Cerebellar cortex (tissue), 1 donor: ENCODE measurements at regions not wholly inside any gene's neighbourhood (a gene's known extent, or its start where the extent isn't known, plus 50 kb on each side); places are given as distances from the start of the nearest gene placed in this dataset.

Source experiments
- DNase-seq: peaks from one replicate; pipeline ENCODE4 v3.0.0-alpha.2; 2015; ENCODE audit warnings: low spot score

DNA sequence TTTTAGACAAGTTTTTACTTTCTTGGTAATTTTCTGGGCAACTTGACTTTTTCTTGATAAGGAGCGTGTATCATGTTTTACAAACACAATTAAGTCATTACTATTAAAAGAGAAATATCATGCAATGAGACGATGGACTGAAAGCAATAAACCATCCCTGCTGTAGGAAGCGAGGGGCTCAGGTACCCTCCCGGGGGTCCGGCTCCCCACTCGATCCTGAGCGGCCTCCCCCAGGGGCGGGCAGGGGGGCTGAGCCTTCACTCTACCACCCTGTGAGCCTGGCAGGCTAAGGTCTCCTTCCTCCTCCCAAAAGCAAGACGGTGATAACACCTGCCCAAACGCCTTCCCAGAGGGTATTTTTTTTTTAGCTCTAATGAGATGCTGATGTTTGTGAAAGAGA lies 51.8 kb upstream of the ADGRA1 start:
- DNase-seq, result no peak

DNA sequence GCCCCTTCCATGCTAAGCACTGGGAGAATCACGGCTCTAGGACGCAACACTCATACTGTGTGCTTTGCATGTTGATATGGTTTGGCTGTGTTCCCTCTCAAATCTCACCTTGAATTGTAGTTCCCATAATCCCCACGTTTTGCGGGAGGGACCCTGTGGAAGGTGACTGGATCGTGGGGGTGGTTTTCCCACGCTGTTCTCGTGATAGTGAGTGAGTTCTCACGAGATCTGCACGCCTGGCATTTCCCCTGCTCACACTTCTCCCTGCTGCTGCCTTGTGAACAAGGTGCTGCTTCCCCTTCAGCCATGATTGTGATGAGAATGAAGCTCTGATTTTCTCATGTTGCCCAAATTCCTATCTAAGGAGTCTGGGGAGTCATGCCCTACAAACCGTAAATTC lies 53.0 kb upstream of the ADGRA1 start:
- no peak for DNase-seq

DNA sequence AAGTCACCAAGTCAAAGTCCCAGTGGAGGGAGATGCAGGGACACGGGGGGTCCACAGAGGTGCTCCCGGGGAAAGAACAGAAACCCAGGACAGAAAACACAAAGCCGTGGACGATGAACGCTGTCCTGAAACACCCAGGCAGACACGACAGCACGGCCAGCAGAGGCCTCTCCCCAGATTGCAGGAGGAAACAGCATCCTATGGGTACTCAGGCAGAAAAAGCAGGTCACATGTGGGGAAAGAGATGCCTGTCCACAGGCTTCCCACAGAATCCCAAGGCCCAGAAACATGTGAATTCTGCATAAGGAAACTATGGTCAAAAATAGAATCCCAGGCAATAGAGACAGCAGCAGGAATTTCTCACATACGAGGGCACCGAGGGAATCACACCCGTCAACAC lies 53.6 kb upstream of the ADGRA1 start:
- peak; percentile 68 for DNase-seq

DNA sequence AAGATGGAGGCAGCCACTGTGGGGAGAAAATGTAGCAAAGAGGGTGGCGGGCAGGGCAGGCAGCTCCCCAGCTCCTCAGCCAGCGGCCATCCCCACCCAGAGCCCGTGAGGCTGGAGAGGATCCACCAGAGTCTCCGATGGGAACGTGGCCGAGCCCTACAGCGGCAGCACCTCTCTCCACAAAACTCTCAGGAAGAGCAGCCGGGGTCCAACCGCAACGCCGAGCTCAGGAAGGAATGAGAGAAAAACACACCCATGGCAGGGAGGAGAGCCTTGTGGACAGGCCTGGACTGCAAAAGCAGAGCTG lies 54.0 kb upstream of the ADGRA1 start:
- DNase-seq, result no peak

DNA sequence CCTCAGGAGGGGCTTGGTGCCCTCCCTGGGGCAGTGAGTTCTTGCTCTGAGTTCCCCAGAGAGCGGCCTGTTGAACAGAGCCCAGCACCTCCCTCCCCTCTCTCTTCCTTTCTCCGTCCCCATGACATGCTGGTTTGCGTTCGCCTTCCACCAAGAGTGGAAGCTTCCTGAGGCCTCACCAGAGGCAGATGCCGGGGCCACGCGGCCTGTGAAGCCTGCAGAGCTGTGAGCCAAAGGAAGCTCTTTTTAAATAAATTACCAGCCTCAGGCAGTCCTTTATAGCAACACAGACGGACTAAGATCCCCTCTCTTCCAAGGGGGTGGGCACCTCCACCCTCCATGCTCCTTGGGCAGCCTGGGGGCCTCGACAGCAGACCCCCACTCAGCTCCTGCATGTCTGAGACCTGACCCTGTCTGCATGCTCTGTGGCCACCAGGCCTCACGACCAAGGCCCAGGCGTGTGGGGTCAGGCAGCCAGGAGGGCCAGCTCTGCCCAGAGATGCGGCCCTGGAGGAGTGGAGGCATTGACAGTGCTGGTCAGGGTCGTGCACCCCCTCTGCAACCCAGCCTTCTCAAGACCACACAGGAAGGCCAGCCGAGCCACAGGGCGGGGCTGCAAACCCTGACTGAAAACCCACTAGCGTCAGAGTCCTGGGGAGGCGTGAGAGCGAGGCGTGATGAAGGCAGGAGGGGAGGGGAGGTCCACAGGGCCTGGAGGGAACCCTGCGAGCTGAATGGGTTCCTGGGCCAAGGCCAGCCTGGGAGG lies 54.6 kb upstream of the ADGRA1 start:
- DNase-seq, result no peak

DNA sequence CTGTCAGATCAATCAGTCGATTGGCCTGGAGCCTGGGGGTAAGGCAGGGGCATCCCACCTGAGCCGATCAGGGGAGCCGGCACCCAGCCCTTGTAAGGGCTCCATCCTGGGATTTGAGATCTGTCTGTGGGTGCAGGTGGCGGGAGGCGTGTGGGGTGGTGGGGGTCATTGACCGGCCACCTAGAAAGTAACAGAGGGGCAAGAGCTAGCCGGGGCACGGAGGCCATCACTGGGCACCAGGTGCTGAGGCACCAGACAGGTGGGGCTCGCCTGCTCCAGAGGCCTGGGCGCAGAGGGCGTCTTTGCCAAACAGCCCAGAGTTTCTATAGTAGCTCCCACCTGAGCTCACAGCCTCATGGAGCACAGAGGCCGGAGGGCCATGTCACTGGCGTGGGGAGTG lies 55.5 kb upstream of the ADGRA1 start:
- no peak for DNase-seq

DNA sequence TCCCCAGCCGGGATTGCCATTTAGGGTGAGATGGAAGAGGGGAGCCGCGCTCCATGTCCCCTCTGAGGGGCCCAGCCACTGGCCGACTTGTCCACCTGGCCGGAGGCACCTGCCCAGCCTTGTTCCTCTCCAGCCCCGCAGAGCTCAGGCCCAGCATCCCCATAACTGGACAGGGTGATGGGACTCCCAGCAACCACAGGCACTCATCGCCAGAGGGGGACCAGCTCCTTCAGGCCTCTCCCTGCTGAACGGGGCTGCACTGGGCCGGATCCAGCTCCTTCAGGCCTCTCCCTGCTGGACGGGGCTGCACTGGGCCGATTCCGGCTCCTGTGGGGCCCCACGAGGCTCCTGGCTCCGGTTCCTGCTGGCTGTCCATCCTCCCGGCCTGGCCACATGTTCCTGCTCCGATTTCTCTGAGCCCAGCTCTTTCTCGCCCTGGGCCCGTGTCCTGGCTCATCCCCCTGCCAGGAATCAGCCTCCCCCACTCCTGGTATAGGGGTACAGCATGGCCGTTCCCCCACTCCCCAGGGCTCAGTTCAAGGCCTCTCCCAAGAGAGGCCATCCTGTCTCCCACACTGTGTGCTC lies 56.1 kb upstream of the ADGRA1 start:
- DNase-seq, result no peak

DNA sequence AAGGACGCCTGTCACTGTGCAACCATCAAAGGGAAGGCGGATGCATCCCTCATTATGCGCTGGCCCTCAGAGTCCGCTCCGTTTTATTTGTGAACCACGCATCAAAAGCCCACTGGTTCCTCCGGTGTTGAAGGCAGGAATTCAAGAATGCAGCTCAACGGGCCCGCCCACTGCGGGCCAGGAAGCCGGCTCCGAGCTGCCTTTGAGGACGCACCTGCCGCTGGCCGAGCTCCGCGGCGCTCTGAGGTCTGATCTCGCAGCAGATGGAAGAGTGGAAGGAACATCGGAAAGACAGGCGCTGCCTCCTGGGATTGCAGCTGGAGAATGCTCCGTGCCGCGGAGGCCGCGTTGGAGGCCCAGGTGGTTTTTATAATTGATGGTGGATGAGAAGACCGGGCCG lies 56.9 kb upstream of the ADGRA1 start:
- DNase-seq, result no peak

DNA sequence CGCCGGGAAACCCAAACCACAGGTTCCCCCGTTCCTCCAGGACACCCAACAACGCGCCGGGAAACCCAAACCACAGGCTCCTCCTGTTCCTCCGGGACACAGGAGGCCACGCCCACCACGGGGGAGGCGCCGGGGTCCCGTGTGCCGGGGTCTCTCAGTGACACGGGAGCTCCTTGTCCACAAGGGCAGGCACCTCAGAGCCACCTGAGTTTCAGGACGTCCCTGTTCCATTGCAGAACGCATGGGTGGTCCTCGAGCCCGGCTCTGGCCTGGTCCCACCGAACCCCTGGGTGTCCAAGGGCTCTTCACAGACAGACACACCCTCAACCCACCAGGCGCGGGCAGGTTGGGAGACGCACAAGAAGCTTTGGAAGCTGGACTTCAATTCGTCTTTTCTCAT lies 57.6 kb upstream of the ADGRA1 start:
- no peak for DNase-seq

DNA sequence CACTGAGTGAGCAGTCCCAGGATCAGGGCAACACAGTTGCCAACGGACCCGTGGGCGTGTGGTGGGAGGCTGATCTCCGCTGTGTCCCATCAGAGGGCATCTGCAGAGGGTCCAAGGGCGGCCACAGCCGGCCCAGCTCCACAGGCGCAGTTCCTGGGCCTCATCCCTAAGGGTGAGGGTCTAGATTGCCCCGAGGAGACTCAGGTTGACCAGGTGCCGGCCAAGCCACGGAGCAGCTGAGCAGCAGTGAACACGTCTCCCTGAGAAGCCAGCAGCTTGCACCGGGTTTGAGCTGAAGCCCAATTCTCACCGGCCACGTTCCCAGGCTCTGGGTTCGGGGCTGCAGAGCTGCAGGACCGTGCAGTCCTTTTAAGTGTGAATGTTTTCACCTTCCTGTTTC lies 58.8 kb upstream of the ADGRA1 start:
- no peak for DNase-seq

DNA sequence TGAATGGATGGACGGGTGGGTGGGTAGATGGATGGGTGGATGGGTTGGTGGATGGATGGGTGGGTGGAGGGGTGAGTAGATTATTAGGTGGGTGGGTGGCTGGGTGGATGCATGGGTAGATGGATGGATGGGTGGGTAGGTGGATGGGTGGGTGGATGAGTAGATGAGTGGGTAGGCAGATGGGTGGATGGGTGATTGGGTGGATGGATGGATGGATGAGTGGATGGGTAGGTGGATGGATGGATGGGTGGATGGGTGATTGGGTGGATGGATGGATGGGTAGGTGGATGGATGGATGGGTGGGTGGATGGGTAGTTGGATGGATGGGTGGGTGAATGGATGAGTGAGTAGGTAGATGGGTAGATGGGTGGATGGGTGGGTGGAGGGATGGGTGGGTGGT lies 59.6 kb upstream of the ADGRA1 start:
- DNase-seq, result no peak

DNA sequence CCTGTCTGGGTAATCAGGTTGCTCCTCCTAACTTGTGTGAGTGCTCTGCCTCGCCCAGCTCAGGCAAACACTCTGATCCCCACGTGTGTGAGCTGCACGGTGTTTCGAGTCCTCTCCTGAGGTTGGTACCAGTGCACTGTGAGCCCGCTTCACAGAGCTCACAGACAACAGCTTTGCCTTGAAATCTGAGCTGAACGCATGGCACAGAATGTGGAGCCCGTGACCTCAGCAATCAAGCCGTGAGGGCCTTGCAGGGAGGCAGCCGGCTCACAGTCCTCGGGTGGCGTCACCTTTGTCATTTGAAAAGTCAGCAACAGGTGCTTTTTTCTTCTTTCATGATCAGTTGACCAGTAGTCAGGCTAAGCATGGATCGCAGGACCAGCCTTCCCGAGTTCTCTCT lies 60.2 kb upstream of the ADGRA1 start:
- DNase-seq, result no peak

DNA sequence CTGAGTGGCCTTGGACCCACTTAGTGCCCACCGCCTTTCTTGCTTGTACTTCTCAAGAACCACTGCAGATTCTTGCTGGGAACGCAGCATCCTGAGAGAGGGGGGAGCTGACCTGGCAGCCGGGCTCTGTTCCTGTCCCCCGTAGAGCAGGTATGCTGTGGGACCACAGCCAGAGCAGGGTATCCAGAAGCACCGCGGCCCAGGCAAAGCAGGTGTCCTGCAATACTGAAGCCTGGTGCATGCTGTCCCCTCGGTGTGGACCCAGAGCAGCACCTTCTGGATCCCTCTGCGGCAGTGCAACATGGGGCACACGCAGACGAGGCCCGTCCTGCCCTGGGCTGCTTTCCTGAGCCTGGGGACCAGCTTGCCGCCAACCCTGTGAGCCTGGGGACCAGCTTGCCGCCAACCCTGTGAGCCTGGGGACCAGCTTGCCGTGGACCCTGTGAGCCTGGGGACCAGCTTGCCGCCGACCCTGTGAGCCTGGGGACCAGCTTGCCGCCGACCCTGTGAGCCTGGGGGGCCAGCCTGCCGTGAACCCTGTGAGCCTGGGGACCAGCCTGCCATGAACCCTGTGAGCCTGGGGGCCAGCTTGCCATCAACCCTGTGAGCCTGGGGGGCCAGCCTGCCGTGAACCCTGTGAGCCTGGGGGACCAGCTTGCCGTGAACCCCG lies 60.9 kb upstream of the ADGRA1 start:
- DNase-seq, result peak; percentile 14

DNA sequence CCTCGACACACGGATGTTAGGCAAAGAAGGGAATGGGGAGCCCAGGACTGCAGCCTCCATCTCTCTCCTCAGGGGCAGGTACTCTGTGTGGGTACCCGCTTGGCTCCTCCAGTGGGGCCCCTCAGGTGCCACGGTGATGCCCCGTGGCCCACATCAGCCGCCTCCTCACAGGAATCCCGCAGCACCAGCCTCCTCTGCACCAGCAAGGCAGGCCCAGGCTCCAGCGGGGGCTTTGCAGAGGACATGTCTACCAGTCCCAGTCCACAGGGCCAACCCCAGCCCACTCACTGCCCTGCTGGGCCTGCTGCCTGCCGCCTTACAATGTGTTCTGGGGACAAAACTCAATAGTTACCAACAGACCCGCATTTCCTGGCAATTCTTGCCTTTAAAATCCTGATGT lies 61.6 kb upstream of the ADGRA1 start:
- no peak for DNase-seq

DNA sequence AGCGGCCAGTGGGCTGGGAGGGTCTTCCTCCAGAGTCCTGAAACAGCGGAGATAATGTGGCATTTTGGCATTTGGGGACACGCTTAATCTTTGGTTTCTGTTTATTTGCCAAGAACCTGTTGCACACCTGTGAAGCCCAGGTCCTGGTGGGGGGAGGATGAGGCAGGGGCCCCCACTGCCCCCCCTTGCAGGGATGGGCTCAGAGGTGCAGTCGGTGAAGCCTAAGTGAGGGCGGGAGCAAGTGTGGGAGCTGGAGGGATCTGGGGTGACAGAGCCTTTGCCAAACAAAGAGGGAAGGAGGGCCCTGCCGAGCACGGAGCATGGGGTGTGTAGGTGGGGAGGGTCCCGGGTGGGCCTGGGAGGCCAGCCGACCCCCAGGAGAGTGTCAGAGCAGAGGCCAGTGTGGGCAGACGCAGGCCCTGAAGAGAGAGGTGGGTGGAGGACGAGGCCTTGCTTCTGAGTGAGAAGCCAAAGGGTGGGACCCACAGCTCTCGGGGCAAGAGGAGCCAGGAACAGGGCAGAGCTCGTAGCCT lies 62.1 kb upstream of the ADGRA1 start:
- no peak for DNase-seq

DNA sequence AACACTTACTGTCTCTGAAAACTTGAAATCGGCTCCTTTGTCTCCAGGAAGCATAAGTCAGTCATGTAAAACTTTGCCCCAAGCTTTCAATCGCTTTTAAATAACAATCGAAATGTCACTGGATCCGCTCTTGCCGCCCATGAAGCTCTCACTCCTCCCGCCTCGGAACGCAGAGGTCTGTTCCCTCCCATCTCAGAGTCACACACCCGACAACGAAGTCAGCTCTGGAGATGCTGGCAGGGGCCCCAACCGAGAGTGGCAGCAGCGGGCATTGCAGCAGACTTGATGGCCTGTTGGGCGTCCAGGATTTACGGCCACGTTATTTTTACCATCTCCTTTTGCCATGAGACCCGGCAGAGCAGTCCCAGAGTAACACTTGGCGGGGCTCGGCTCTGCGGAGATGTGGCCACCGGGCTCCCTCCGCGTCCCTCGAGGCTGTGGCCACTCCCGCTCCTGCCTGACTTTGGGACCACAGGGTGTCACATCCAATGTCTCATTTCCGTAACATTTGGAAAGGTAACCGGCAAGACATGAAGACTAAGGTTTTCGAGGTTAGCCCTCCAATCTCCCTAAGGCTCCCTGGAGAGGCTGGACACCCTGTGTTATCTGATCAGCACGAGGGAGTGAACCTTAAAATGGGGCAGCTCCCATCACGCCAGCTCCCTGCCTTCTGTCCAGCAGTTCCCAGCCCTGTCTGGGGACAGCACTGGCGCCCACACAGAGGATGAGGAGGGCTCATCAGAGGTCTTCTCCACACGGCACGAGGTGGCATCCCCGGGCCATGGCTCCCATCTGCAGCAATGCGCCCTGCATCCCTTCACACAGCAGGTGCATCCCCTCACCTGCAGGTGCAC lies 62.8 kb upstream of the ADGRA1 start:
- DNase-seq, result no peak

DNA sequence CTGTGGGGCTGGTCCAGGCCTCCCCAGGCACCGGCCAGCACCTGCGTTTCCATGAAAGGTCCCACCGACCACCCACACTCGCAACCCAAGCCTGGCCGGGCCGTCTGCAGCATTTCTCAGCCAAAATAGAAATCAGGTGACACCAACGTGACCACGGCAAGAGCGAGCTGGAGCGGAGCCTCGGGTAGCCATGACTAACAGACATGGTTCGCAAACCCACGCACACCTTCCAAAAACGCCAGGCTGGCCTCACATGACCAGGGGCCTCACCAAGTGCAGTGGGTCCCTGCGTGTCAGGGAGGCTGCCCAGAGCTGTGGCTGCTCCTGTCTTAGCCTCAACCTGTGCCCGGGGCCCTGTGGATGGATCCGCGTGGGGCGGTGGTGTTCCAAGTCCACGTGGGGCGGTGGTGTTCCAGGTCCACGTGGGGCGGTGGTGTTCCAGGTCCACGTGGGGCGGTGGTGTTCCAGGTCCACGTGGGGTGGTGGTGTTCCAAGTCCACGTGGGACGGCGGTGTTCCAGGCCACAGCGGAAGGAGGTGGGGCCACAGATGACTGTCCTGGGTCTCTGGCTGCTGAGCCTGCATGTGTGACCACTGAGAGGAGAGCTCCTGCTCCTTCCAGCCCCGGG lies 64.4 kb upstream of the ADGRA1 start:
- DNase-seq, result no peak

DNA sequence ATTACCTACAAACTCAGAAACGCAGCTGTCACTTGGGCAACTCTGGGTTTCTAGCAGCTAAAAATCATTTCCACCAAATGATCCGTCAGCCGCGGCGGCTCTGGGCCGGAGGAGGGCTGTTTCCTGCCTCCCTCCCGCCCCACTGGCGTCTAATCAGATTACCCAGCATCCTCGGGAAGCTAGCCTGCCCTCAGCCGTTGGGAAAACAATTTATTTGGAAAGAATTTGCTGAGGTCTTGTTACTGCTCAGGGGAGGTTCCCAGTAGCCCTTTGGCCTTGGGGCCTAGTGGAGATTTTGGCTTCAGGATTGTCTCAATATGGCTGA lies 65.0 kb upstream of the ADGRA1 start:
- peak; percentile 68 for DNase-seq

DNA sequence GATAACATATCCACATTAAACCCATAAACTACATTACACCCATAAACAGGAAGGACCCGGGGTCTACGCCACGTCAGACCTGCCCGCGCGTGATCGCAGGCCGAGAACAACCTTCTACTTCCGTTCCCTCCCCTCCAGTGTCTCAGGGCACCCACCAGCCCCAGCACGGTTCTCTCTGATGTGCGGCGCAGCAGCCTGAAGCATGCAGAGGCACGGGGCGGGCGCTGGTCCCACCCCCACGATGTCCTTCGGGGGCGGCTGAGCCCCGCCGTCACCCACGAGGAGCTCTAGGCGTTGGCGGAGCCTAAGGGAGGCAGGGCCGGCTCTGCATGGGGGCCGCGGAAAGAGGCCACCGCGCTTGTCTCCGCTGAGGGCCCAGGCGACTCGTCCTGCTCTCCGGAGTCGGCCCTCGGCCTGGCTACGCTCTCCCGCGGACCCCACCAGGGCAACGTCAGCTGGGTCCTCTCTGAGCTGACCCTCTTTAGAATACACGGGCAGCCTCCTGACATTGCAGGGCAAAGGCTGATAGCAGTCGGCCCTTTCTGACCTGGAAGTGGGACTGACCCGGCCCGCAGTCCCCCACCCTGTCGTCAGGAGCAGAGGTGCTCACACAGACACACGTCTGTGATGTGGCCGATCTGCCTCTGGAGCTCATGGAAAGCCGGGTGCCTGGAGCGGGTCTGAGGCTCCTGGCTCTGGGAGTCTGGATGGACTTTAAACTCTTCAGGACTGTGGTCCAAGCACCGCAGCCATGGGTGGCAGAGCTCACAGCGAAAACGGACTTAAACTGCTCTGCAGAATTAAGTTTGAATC lies 65.6 kb upstream of the ADGRA1 start:
- DNase-seq, result no peak

DNA sequence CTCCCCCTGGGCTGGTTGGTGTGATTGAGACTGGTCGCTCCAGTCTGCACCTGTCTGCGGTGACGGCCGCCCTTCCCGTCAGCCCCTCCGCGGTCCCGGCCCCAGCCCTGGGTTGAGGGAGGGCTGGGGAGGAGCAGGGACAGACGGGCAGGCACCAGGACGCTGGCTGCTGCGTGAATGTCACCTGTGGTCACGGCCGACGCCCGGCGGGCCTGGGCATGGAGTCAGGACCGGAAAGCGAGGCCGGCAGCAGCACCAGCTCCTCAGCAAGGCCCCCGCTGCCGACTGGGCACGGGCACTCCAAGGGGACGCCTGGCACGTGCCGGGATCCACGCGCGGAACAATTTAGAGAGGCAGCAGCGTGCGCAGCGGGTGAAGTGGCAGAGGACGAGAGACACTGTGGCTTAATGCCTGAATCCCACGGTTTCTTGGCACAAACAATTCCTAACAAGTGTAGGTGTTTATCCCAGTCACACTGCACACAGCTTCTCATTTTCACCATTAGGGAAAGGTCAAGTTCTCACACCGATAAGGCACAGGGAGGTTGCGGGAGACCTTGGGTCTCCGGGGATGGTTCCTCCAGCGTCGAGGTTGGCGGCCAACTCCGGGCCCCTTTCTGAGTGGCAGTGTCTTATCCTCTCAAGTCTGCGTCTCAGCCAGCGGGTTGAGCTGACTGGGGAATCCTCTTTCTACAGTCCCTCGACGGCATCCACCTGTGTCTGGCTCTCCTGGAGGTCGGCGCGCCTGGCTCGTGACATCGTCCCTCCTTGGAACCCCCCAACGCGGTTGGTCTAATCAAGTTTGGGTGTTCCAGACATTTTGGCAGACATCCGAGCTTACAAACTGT lies 66.4 kb upstream of the ADGRA1 start:
- DNase-seq, result peak; percentile 69
